ENCODE measurements at regions not wholly inside any gene's neighbourhood (a gene's known extent, or its start where the extent isn't known, plus 50 kb on each side); places are given as distances from the start of the nearest gene placed in this dataset.

DNA sequence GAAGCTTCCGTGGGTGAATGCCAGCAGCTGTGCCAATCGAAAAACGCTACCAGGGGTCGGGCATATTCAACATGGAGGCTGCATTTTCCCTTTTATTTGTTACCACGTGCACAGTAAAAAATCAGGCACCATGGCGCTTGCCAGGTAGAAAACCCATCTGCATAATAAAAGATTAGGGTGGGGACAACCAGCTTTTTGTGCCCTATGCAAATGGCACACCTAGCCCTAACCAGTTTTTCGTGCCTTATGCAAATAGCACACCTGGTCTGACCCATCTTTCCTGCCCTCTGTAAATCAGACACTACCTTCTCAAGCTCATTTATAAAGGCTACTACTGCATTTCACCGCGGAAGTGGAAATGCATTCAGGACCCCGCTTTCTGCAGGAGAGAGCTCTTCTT, 62.1 kb upstream of the FREM2 start:
- TF ChIP-seq, protein P1, sequence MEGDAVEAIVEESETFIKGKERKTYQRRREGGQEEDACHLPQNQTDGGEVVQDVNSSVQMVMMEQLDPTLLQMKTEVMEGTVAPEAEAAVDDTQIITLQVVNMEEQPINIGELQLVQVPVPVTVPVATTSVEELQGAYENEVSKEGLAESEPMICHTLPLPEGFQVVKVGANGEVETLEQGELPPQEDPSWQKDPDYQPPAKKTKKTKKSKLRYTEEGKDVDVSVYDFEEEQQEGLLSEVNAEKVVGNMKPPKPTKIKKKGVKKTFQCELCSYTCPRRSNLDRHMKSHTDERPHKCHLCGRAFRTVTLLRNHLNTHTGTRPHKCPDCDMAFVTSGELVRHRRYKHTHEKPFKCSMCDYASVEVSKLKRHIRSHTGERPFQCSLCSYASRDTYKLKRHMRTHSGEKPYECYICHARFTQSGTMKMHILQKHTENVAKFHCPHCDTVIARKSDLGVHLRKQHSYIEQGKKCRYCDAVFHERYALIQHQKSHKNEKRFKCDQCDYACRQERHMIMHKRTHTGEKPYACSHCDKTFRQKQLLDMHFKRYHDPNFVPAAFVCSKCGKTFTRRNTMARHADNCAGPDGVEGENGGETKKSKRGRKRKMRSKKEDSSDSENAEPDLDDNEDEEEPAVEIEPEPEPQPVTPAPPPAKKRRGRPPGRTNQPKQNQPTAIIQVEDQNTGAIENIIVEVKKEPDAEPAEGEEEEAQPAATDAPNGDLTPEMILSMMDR (IDR thresholded peaks at IDR 0.05), result no peak
- 55% methylated on average over 9 of the region's 10 CpGs for WGBS (ENCODE audit: insufficient coverage)

GRCh38 chr13:38628554-38628953, 58.3 kb upstream of the FREM2 start:
- TF ChIP-seq, protein P1 (IDR thresholded peaks at IDR 0.05), result no peak

More for the DNA sequence above, 62.1 kb upstream of the FREM2 start:
- intact Hi-C loops (cut with micrococcal nuclease), result no loop called here
- Histone ChIP-seq H3K27me3 (ENCODE audit: control insufficient read depth in 2 of 2, insufficient read depth in 2 of 2, low read length in 2 of 2) (no peaks in the 10 kb centered on the region), H3K4me3 (replicated peaks in 1 of 3; ENCODE audit: low read depth in 2 of 3, low read length in 3 of 3) (no peak overlapping the region), H3K79me2 (ENCODE audit: insufficient read depth, low read length) (no peaks in the 10 kb centered on the region), H3K36me3 (replicated peaks in 1 of 2; ENCODE audit: control insufficient read depth in 1 of 2, insufficient read depth in 2 of 2, low read length in 2 of 2) (no peaks in the 10 kb centered on the region), H3K27ac (ENCODE audit: low read depth in 1 of 2, low read length in 2 of 2) (no peak overlapping the region), H4K20me1 (ENCODE audit: insufficient read depth, low read length) (no peaks in the 10 kb centered on the region), H3K9ac (ENCODE audit: insufficient read depth, low read length, poor library complexity, severe bottlenecking) (no peak overlapping the region), H2AFZ (ENCODE audit: insufficient read depth, low read depth, low read length, poor library complexity, severe bottlenecking) (no peak overlapping the region), H3K4me2 (replicated peaks; ENCODE audit: extremely low read depth, low read length, poor library complexity, severe bottlenecking) (no peak overlapping the region), H3K4me1 (ENCODE audit: control insufficient read depth in 1 of 2, insufficient read depth in 2 of 2, low read length in 2 of 2) (no peaks in the 10 kb centered on the region), H3K9me3 (replicated peaks in 1 of 2; ENCODE audit: control insufficient read depth in 1 of 2, insufficient read depth in 1 of 2, low read length in 2 of 2) (no peaks in the 10 kb centered on the region)
- H3K4me1 Mint-ChIP-seq, result no peaks in the 10 kb centered on the region
- no peaks in the 10 kb centered on the region for H3K36me3 Mint-ChIP-seq
- no peak for DNase-seq
- H3K27me3 Mint-ChIP-seq (ENCODE audit: low read depth in 3 of 3), result no peaks in the 10 kb centered on the region
- H3K27ac Mint-ChIP-seq, result no peak overlapping the region
- H3K4me3 Mint-ChIP-seq, result no peak overlapping the region
- peaks cover 0 to 2% (median 0%) of the 10 kb centered on the region in 7 donors for H3K9me3 Mint-ChIP-seq

More at GRCh38 chr13:38628554-38628953, 58.3 kb upstream of the FREM2 start:
- no peaks in the 10 kb centered on the region for H3K27me3 ChIP-seq (ENCODE audit: control insufficient read depth in 2 of 2, insufficient read depth in 2 of 2, low read length in 2 of 2)
- no peak overlapping the region for H3K27ac ChIP-seq (ENCODE audit: low read depth in 1 of 2, low read length in 2 of 2)
- H3K27ac Mint-ChIP-seq, result no peak overlapping the region
- no peaks in the 10 kb centered on the region for H4K20me1 ChIP-seq (ENCODE audit: insufficient read depth, low read length)
- no peak overlapping the region for H3K4me3 Mint-ChIP-seq
- no peaks in the 10 kb centered on the region for H3K36me3 Mint-ChIP-seq
- no peak for DNase-seq
- no peak overlapping the region for H3K9ac ChIP-seq (ENCODE audit: insufficient read depth, low read length, poor library complexity, severe bottlenecking)
- no peaks in the 10 kb centered on the region for H3K4me1 ChIP-seq (ENCODE audit: control insufficient read depth in 1 of 2, insufficient read depth in 2 of 2, low read length in 2 of 2)
- H3K4me1 Mint-ChIP-seq, result no peaks in the 10 kb centered on the region
- H3K4me3 ChIP-seq (replicated peaks in 1 of 3; ENCODE audit: low read depth in 2 of 3, low read length in 3 of 3), result no peak overlapping the region
- H3K9me3 ChIP-seq (replicated peaks in 1 of 2; ENCODE audit: control insufficient read depth in 1 of 2, insufficient read depth in 1 of 2, low read length in 2 of 2), result no peaks in the 10 kb centered on the region
- H3K79me2 ChIP-seq (ENCODE audit: insufficient read depth, low read length), result no peaks in the 10 kb centered on the region
- no CpG with 5 or more reads among the region's 1 CpG for WGBS (ENCODE audit: insufficient coverage)
- no peaks in the 10 kb centered on the region for H3K9me3 Mint-ChIP-seq
- no peaks in the 10 kb centered on the region for H3K27me3 Mint-ChIP-seq (ENCODE audit: low read depth in 3 of 3)
- no peak overlapping the region for H3K4me2 ChIP-seq (replicated peaks; ENCODE audit: extremely low read depth, low read length, poor library complexity, severe bottlenecking)
- H2AFZ ChIP-seq (ENCODE audit: insufficient read depth, low read depth, low read length, poor library complexity, severe bottlenecking), result no peak overlapping the region
- H3K36me3 ChIP-seq (replicated peaks in 1 of 2; ENCODE audit: control insufficient read depth in 1 of 2, insufficient read depth in 2 of 2, low read length in 2 of 2), result no peaks in the 10 kb centered on the region
- intact Hi-C loops (cut with micrococcal nuclease), result no loop called here
